GM12878 (cell line): ENCODE measurements at regions not wholly inside any gene's neighbourhood (a gene's known extent, or its start where the extent isn't known, plus 50 kb on each side); places are given as distances from the start of the nearest gene placed in this dataset.

ENCODE experiments used
- ATAC-seq: fragments of 200-7000 bp; cut with Tn5 transposase; 3 replicates; pipeline ENCODE4 v1.9.1; 2020; ENCODE audit warnings: mild to moderate bottlenecking, moderate library complexity
- BruUV-seq: library from RNA; stranded (reverse); fragments of 400-500 nt; replicated peaks from 2 replicates; lab custom pipeline; 2021; lab: Mats Ljungman, UMichigan
- CTCF ChIA-PET: fragments of 300-600 bp; sonication (Branson Sonifier 250); formaldehyde crosslinking; extraction: SDS; loops from one replicate; lab custom pipeline; 2021; ENCODE audit warnings: inconsistent platforms; lab: Yijun Ruan, JAX
- POLR2A ChIA-PET: fragments of 350-600 bp; formaldehyde crosslinking; extraction: SDS; loops from one replicate; lab custom pipeline; 2021; ENCODE audit warnings: inconsistent platforms; lab: Charles Lee
- RAD21 ChIA-PET: fragments of 300-600 bp; sonication (Branson Sonifier 250); formaldehyde crosslinking; loops from one replicate; lab custom pipeline; 2023; ENCODE audit warnings: antibody characterized with exemption; ENCODE audit not compliant: unreplicated experiment; lab: Charles Lee
- SMC1A ChIA-PET: fragments of 300-600 bp; sonication (Branson Sonifier 250); formaldehyde crosslinking; loops from one replicate; lab custom pipeline; 2023; ENCODE audit not compliant: unreplicated experiment, uncharacterized antibody; lab: Charles Lee
- DNase-seq: peaks from one replicate; pipeline ENCODE4 v3.0.0-alpha.2; 2011; ENCODE audit warnings: low read depth, low spot score
- FAIRE-seq: peaks from 3 replicates; lab custom pipeline; 2011; peaks lifted over from hg19 to GRCh38; lab: Jason Lieb, UNC
- H2AFZ ChIP-seq: 2 replicates; pipeline ENCODE4 v1.6.0; 2011; ENCODE audit warnings: low read depth, low read length, control low read depth; ENCODE audit not compliant: control insufficient read depth
- H3K27ac ChIP-seq: 2 replicates; pipeline ENCODE4 v1.5.1; 2011; ENCODE audit warnings: control low read depth; ENCODE audit not compliant: control insufficient read depth, insufficient read depth
- H3K27me3 ChIP-seq, 2 experiments: replicated peaks in 1 of 2; 2 replicates each; pipeline versions ENCODE4 v1.6.0 to v1.6.1; 2011; ENCODE audit warnings: low read length in 1 of 2; ENCODE audit not compliant: control insufficient read depth in 2 of 2, insufficient read depth in 2 of 2
- H3K36me3 ChIP-seq, 2 experiments: 2 replicates each; pipeline ENCODE4 v1.5.1; 2011; ENCODE audit warnings: low read length in 1 of 2; ENCODE audit not compliant: control insufficient read depth in 2 of 2, insufficient read depth in 2 of 2
- H3K4me1 ChIP-seq: 2 replicates; pipeline ENCODE4 v1.6.1; 2011; ENCODE audit warnings: mild to moderate bottlenecking, low read length, moderate library complexity, mixed read lengths; ENCODE audit not compliant: control insufficient read depth, insufficient read depth
- H3K4me2 ChIP-seq: 2 replicates; pipeline ENCODE4 v1.6.0; 2011; ENCODE audit warnings: control low read depth; ENCODE audit not compliant: control insufficient read depth, insufficient read depth
- H3K4me3 ChIP-seq: fragments of 200-600 bp; sonication (generic); 2 replicates; pipeline ENCODE4 v1.5.1; 2016
- H3K79me2 ChIP-seq: 2 replicates; pipeline ENCODE4 v1.6.0; 2011; ENCODE audit warnings: low read length; ENCODE audit not compliant: control insufficient read depth, insufficient read depth
- H3K9ac ChIP-seq: 2 replicates; pipeline ENCODE4 v1.8.0; 2011; ENCODE audit warnings: low read length, control low read depth, mixed read lengths; ENCODE audit not compliant: control insufficient read depth, insufficient read depth
- H3K9me3 ChIP-seq: replicated peaks from 3 replicates; pipeline ENCODE4 v1.5.1; 2011; ENCODE audit warnings: mild to moderate bottlenecking, low read length; ENCODE audit not compliant: control insufficient read depth, insufficient read depth
- H4K20me1 ChIP-seq: 2 replicates; pipeline ENCODE4 v1.6.0; 2011; ENCODE audit not compliant: control insufficient read depth, insufficient read depth
- CHD1 ChIP-seq: IDR thresholded peaks from 2 replicates; pipeline ENCODE4 v1.6.1; 2012; ENCODE audit warnings: low read depth, low read length, improper control_type of control experiment
- CHD2 ChIP-seq: IDR thresholded peaks from 2 replicates; pipeline ENCODE4 v1.6.1; 2011; ENCODE audit warnings: low read depth, low read length, improper control_type of control experiment, borderline replicate concordance
- NFXL1 ChIP-seq: fragments of 450-650 bp; IDR thresholded peaks from 2 replicates; pipeline ENCODE4 v1.6.1; 2017; ENCODE audit warnings: antibody characterized with exemption, mild to moderate bottlenecking, borderline replicate concordance
- RAD21 ChIP-seq: IDR thresholded peaks from 2 replicates; pipeline ENCODE4 v1.6.1; 2011; ENCODE audit warnings: mild to moderate bottlenecking, low read depth, low read length, moderate library complexity; ENCODE audit not compliant: insufficient read depth
- SUZ12 ChIP-seq: fragments of 200-600 bp; sonication (generic); IDR thresholded peaks from one replicate; pipeline ENCODE4 v1.6.1; 2018; ENCODE audit warnings: antibody characterized with exemption, mild to moderate bottlenecking; ENCODE audit not compliant: unreplicated experiment
- ZNF217 ChIP-seq: fragments of 450-650 bp; IDR thresholded peaks from 2 replicates; pipeline ENCODE4 v1.6.1; 2017; ENCODE audit warnings: antibody characterized with exemption, mild to moderate bottlenecking
- ZZZ3 ChIP-seq: IDR thresholded peaks from 2 replicates; pipeline ENCODE4 v1.6.1; 2011; ENCODE audit warnings: low read depth; ENCODE audit not compliant: control insufficient read depth, insufficient read length
- WGBS: methylation state at CpG from one replicate; pipeline ENCODE4 v1.1.6; 2016; ENCODE audit warnings: low lambda C conversion rate; ENCODE audit not compliant: insufficient replicate concordance, insufficient coverage; ENCODE audit errors: missing lambda C conversion rate; 5-methylcytosine and 5-hydroxymethylcytosine counted together
- in situ Hi-C: fragments of 300-500 bp; cut with MboI; formaldehyde crosslinking; loops from 9 replicates; pipeline ENCODE4 v1.14.3; 2018; ENCODE audit warnings: mixed read lengths
- intact Hi-C: fragments of 100-400 bp; cut with micrococcal nuclease; formaldehyde crosslinking; loops from one replicate; pipeline ENCODE4 v1.14.2; 2022; ENCODE audit not compliant: unreplicated experiment
- TF ChIP-seq, protein P1 (sequence below): fragments of 450-650 bp; IDR thresholded peaks from 2 replicates; pipeline ENCODE4 v1.6.1; 2017; ENCODE audit warnings: antibody characterized with exemption, mild to moderate bottlenecking, moderate library complexity

DNA sequence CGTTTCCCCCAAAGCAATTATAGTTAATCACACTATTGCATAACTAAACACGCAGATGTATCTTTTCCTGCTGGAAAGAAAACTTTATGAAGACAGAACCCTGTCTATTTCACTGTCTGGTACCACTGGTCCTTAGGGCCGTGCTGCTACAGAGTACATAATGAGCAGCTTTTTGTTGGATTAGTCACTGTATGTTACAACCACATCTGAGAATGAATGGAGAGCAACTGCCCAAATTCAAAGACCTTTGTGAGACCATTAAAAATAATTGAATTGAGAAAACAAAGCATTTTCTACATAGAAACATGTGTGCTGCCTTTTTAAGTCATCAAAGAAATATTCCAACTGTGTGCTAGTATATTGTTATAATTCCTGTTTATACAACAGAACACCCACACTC is 111.3 kb upstream of the SORCS1 start:
- ChIA-PET RAD21 (no interaction called here), CTCF (interaction anchor here (0.7 kb wide), 1 partner anchor 555 kb away, joined by 3 read pairs; no protein-coding TSS in a partner anchor)
- in situ Hi-C loops: no loop called here

More for the DNA sequence above, 111.3 kb upstream of the SORCS1 start:
- DNase-seq (no peak), FAIRE-seq (no peak), ATAC-seq (no peak)
- BruUV-seq: no TSS peak
- SMC1A ChIA-PET: no interaction called here
- no peak for TF ChIP-seq CHD2
- no peak for TF ChIP-seq RAD21
- no peak for TF ChIP-seq ZZZ3
- no peak for TF ChIP-seq ZNF217
- TF ChIP-seq CHD1: no peak
- TF ChIP-seq NFXL1: no peak
- TF ChIP-seq, protein P1, sequence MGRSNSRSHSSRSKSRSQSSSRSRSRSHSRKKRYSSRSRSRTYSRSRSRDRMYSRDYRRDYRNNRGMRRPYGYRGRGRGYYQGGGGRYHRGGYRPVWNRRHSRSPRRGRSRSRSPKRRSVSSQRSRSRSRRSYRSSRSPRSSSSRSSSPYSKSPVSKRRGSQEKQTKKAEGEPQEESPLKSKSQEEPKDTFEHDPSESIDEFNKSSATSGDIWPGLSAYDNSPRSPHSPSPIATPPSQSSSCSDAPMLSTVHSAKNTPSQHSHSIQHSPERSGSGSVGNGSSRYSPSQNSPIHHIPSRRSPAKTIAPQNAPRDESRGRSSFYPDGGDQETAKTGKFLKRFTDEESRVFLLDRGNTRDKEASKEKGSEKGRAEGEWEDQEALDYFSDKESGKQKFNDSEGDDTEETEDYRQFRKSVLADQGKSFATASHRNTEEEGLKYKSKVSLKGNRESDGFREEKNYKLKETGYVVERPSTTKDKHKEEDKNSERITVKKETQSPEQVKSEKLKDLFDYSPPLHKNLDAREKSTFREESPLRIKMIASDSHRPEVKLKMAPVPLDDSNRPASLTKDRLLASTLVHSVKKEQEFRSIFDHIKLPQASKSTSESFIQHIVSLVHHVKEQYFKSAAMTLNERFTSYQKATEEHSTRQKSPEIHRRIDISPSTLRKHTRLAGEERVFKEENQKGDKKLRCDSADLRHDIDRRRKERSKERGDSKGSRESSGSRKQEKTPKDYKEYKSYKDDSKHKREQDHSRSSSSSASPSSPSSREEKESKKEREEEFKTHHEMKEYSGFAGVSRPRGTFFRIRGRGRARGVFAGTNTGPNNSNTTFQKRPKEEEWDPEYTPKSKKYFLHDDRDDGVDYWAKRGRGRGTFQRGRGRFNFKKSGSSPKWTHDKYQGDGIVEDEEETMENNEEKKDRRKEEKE: no peak
- no peak for TF ChIP-seq SUZ12
- Histone ChIP-seq H3K9me3 (no peaks in the 10 kb centered on the region), H3K4me2 (no peak overlapping the region), H3K4me3 (no peak overlapping the region), H3K79me2 (no peaks in the 10 kb centered on the region), H3K27me3 (no peaks in the 10 kb centered on the region), H3K36me3 (no peaks in the 10 kb centered on the region), H3K4me1 (no peaks in the 10 kb centered on the region), H3K27ac (no peak overlapping the region), H4K20me1 (no peaks in the 10 kb centered on the region), H3K9ac (no peak overlapping the region), H2AFZ (no peak overlapping the region)
- WGBS: 11% methylated on average over 3 of the region's 3 CpGs
- intact Hi-C loops: loop anchor here (5.0 to 10.0 kb wide), 2 partner anchors 571 to 871 kb away; no protein-coding TSS in a partner anchor
- POLR2A ChIA-PET: no interaction called here
